HG02763 (cell line): ENCODE measurements at regions not wholly inside any gene's neighbourhood (a gene's known extent, or its start where the extent isn't known, plus 50 kb on each side); places are given as distances from the start of the nearest gene placed in this dataset.

Source experiments
- ATAC-seq: cut with Tn5 transposase; IDR thresholded peaks from one replicate; pipeline ENCODE4 v1.9.1; 2021; ENCODE audit warnings: mild to moderate bottlenecking, moderate library complexity; ENCODE audit not compliant: unreplicated experiment

GRCh38 chr3:28936154-28936553 lies 344.7 kb upstream of the RBMS3 start:
- no peak for ATAC-seq

GRCh38 chr3:28940530-28940929 lies 340.3 kb upstream of the RBMS3 start:
- ATAC-seq, result peak; percentile 90

- no peak for ATAC-seq
Measured at GRCh38 chr3:28940994-28941393, 339.9 kb upstream of the RBMS3 start.

GRCh38 chr3:28947061-28947460 lies 333.8 kb upstream of the RBMS3 start:
- no peak for ATAC-seq

- no peak for ATAC-seq
Measured at GRCh38 chr3:28947751-28948150, 333.1 kb upstream of the RBMS3 start.

- ATAC-seq, result no peak
Measured at GRCh38 chr3:28948685-28949084, 332.2 kb upstream of the RBMS3 start.

- ATAC-seq, result no peak
Measured at GRCh38 chr3:28949580-28949979, 331.3 kb upstream of the RBMS3 start.

GRCh38 chr3:28950614-28951013 lies 330.3 kb upstream of the RBMS3 start:
- no peak for ATAC-seq

- ATAC-seq, result no peak
Measured at GRCh38 chr3:28951772-28952556, 328.9 kb upstream of the RBMS3 start.

- no peak for ATAC-seq
Measured at GRCh38 chr3:28958656-28959055, 322.2 kb upstream of the RBMS3 start.

GRCh38 chr3:28971156-28971555 lies 309.7 kb upstream of the RBMS3 start:
- ATAC-seq, result no peak

GRCh38 chr3:28972921-28973320 lies 307.9 kb upstream of the RBMS3 start:
- no peak for ATAC-seq

GRCh38 chr3:28973609-28974008 lies 307.3 kb upstream of the RBMS3 start:
- no peak for ATAC-seq

- no peak for ATAC-seq
Measured at GRCh38 chr3:28978092-28978491, 302.8 kb upstream of the RBMS3 start.

GRCh38 chr3:28980131-28980530 lies 300.7 kb upstream of the RBMS3 start:
- no peak for ATAC-seq

- ATAC-seq, result no peak
Measured at GRCh38 chr3:28980631-28981030, 300.2 kb upstream of the RBMS3 start.

GRCh38 chr3:28982906-28983305 lies 298.0 kb upstream of the RBMS3 start:
- ATAC-seq, result peak; percentile 72

- ATAC-seq, result no peak
Measured at GRCh38 chr3:28986922-28987321, 293.9 kb upstream of the RBMS3 start.

GRCh38 chr3:28989646-28990089 lies 291.2 kb upstream of the RBMS3 start:
- ATAC-seq, result peak; percentile 81

- no peak for ATAC-seq
Measured at GRCh38 chr3:28994161-28994905, 286.5 kb upstream of the RBMS3 start.

GRCh38 chr3:29004885-29005599 lies 275.8 kb upstream of the RBMS3 start:
- ATAC-seq, result peak; percentile 100

GRCh38 chr3:29005862-29006261 lies 275.0 kb upstream of the RBMS3 start:
- no peak for ATAC-seq
